BE2C (cell line): ENCODE measurements at regions not wholly inside any gene's neighbourhood (a gene's known extent, or its start where the extent isn't known, plus 50 kb on each side); places are given as distances from the start of the nearest gene placed in this dataset.

Experiments
- DNase-seq: peaks from one replicate; pipeline ENCODE4 v3.0.0-alpha.2; 2020
- H3K27me3 ChIP-seq: fragments of 250-450 bp; sonication (Bioruptor Pico); 2 replicates; pipeline ENCODE4 v1.5.1; 2020; ENCODE audit warnings: mild to moderate bottlenecking
- H3K36me3 ChIP-seq: fragments of 250-450 bp; sonication (Bioruptor Pico); 2 replicates; pipeline ENCODE4 v1.5.1; 2020; ENCODE audit warnings: mild to moderate bottlenecking
- H3K4me1 ChIP-seq: fragments of 250-450 bp; sonication (Bioruptor Pico); 2 replicates; pipeline ENCODE4 v1.5.1; 2020
- H3K4me3 ChIP-seq: 2 replicates; pipeline ENCODE4 v1.5.1; 2011; ENCODE audit warnings: low read depth, low read length
- H3K9me3 ChIP-seq: fragments of 250-450 bp; sonication (Bioruptor Pico); 2 replicates; pipeline ENCODE4 v1.5.1; 2020
- TF ChIP-seq, protein P1 (sequence below): IDR thresholded peaks from 2 replicates; pipeline ENCODE4 v1.5.1; 2012; ENCODE audit warnings: mild to moderate bottlenecking, low read depth, low read length

DNA sequence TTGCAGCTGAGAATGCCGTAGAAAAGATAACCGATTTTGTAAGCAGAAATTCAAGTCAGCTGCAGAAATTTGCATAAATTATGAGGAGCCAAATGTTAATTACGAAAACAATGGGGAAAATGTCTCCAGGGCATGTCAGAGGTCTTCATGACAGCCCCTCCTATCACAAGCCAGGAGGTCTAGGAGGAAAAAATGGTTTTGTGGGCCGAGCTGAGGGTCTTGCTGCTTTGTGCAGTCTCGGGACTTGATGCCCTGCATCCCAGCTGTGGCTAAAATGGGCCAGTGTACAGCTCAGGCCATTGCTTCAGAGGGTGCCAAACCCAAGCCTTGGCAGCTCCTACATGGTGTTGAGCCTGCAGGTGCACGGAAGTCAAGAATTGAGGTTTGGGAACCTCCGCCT is 131.2 kb upstream of the PDE3A start:
- Histone ChIP-seq H3K4me3 (no peak overlapping the region), H3K9me3 (no peaks in the 10 kb centered on the region), H3K36me3 (no peaks in the 10 kb centered on the region), H3K27me3 (no peaks in the 10 kb centered on the region), H3K4me1 (no peaks in the 10 kb centered on the region)
- DNase-seq, result no peak
- TF ChIP-seq, protein P1, sequence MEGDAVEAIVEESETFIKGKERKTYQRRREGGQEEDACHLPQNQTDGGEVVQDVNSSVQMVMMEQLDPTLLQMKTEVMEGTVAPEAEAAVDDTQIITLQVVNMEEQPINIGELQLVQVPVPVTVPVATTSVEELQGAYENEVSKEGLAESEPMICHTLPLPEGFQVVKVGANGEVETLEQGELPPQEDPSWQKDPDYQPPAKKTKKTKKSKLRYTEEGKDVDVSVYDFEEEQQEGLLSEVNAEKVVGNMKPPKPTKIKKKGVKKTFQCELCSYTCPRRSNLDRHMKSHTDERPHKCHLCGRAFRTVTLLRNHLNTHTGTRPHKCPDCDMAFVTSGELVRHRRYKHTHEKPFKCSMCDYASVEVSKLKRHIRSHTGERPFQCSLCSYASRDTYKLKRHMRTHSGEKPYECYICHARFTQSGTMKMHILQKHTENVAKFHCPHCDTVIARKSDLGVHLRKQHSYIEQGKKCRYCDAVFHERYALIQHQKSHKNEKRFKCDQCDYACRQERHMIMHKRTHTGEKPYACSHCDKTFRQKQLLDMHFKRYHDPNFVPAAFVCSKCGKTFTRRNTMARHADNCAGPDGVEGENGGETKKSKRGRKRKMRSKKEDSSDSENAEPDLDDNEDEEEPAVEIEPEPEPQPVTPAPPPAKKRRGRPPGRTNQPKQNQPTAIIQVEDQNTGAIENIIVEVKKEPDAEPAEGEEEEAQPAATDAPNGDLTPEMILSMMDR, result no peak

DNA sequence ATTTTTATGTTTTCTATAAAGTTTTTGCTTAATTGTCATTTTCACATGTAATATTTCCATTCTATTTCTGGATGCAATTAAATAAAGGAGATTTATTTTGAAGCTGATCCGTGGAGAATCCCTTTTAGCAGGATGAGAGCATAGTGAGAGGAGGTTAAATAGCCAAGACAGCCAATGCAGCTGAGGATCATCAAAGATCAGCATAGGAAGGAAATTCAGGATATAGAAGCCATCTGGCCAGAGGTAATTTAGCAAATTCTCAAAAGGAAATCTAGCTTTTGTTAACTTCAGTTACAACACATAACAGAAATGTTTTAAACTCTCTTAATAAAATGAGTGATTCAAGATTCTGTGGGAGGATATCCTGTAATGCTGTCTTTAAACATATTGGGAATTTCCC is 122.8 kb upstream of the PDE3A start:
- TF ChIP-seq, protein P1, result no peak
- H3K4me3 ChIP-seq, result no peak overlapping the region

DNA sequence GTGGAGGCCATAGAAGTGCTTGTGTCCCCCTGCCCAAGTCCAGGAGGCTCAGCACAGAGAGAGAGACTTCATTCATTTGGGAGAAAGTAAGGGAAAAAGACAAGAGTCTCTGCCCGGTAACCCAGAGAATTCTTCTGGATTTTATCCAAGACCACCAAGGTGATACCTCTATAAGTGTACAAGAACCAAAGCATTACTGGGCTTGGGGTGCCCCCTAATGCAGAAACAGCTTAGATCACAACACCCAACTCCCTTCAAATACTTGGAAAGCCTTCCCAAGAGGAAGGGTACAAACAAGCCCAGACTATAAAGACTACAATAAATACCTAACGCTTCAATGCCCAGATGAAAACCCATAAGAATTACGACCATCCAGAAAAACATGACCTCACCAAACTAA is 119.7 kb upstream of the PDE3A start:
- DNase-seq, result no peak
- no peaks in the 10 kb centered on the region for H3K4me1 ChIP-seq
- no peaks in the 10 kb centered on the region for H3K27me3 ChIP-seq
- H3K4me3 ChIP-seq, result no peak overlapping the region
- H3K9me3 ChIP-seq, result no peaks in the 10 kb centered on the region
- TF ChIP-seq, protein P1, result 0 out of 2 replicates have a peak, but pooled peaks have one; percentile 4
- no peaks in the 10 kb centered on the region for H3K36me3 ChIP-seq

More for the DNA sequence above, 122.8 kb upstream of the PDE3A start:
- Histone ChIP-seq H3K27me3 (no peaks in the 10 kb centered on the region), H3K4me1 (no peaks in the 10 kb centered on the region), H3K9me3 (no peaks in the 10 kb centered on the region), H3K36me3 (no peaks in the 10 kb centered on the region)
- DNase-seq, result no peak

DNA sequence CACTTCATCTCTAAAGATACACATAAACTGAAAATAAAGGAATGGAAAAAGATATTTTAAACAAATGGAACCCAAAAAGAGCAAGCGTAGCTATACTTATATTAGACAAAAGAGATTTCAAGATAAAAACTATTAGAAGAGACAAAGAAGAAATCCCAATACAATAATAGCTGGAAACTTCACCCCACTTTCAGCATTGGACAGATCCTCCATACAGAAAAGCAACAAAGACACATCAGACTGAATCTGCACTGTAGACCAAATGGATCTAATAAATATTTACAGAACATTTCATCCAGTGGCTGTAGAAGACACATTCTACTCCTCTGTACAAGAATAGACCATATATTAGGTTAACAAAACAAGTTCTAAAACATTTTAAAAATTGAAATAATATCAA is 117.6 kb upstream of the PDE3A start:
- TF ChIP-seq, protein P1, result no peak
- Histone ChIP-seq H3K9me3 (no peaks in the 10 kb centered on the region), H3K36me3 (no peaks in the 10 kb centered on the region), H3K27me3 (no peaks in the 10 kb centered on the region), H3K4me3 (no peak overlapping the region), H3K4me1 (no peaks in the 10 kb centered on the region)
- no peak for DNase-seq

DNA sequence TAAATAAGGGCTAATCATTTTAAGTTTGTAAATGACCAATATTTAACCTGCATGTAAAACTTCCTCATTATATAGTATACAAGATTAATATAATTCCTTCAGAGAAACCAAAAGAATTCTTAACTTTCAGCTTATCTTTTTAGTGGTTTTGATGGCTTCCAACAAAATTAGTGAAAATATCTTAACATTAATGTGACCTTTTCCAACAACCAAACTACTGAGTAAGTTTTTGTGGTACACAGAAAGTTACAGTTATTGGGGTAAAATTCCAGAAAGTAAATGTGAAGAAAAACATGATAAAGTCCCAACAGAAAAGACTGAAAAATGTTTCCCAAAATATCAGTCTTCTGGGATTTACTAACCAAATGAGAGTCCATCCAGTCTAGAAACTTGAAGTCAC is 111.0 kb upstream of the PDE3A start:
- TF ChIP-seq, protein P1, result no peak
- H3K27me3 ChIP-seq, result no peaks in the 10 kb centered on the region
- H3K4me3 ChIP-seq, result no peak overlapping the region
- no peak for DNase-seq
- no peaks in the 10 kb centered on the region for H3K9me3 ChIP-seq
- peaks cover 2% of the 10 kb centered on the region for H3K4me1 ChIP-seq
- H3K36me3 ChIP-seq, result no peaks in the 10 kb centered on the region

DNA sequence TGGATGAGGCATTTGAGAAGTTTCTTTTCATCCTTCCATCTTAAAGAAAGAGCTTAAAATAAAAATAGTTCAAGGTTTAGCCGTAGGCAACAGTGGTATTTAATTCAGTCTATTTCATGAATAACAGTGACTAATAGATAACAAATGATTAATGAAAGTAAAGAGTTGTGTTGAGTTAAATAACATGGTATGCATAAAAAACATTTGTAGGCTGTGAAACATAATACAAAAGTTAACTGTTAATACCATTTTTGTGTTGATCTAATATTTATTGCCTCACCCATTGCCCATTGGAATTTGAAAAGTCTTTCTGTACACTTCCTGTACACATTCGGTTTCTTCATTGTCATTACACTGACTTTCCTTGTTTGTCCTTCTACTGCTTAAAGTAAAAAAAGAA is 108.6 kb upstream of the PDE3A start:
- TF ChIP-seq, protein P1, result no peak
- H3K36me3 ChIP-seq, result no peaks in the 10 kb centered on the region

More for the DNA sequence above, 108.6 kb upstream of the PDE3A start:
- Histone ChIP-seq H3K4me1 (peaks cover 10% of the 10 kb centered on the region), H3K4me3 (no peak overlapping the region), H3K27me3 (no peaks in the 10 kb centered on the region), H3K9me3 (no peaks in the 10 kb centered on the region)
- DNase-seq, result no peak
